ENCODE measurements at regions not wholly inside any gene's neighbourhood (a gene's known extent, or its start where the extent isn't known, plus 50 kb on each side); places are given as distances from the start of the nearest gene placed in this dataset.

GRCh38 chr12:84689638-84690037 lies 223.0 kb downstream of the SLC6A15 start:
- TF ChIP-seq, protein P1, sequence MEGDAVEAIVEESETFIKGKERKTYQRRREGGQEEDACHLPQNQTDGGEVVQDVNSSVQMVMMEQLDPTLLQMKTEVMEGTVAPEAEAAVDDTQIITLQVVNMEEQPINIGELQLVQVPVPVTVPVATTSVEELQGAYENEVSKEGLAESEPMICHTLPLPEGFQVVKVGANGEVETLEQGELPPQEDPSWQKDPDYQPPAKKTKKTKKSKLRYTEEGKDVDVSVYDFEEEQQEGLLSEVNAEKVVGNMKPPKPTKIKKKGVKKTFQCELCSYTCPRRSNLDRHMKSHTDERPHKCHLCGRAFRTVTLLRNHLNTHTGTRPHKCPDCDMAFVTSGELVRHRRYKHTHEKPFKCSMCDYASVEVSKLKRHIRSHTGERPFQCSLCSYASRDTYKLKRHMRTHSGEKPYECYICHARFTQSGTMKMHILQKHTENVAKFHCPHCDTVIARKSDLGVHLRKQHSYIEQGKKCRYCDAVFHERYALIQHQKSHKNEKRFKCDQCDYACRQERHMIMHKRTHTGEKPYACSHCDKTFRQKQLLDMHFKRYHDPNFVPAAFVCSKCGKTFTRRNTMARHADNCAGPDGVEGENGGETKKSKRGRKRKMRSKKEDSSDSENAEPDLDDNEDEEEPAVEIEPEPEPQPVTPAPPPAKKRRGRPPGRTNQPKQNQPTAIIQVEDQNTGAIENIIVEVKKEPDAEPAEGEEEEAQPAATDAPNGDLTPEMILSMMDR (IDR thresholded peaks at IDR 0.05) = no peak
- no peak for TF ChIP-seq POLR2AphosphoS5 (IDR thresholded peaks at IDR 0.05)
- TF ChIP-seq EP300 (IDR thresholded peaks at IDR 0.05) = no peak

All from upper lobe of left lung (tissue), 4 donors.